NCI-H1694 treated with DMSO at 0.1 percent for 48 hours (cell line): ENCODE measurements at regions not wholly inside any gene's neighbourhood (a gene's known extent, or its start where the extent isn't known, plus 50 kb on each side); places are given as distances from the start of the nearest gene placed in this dataset.

Experiments used
- DNase-seq: peaks from one replicate; lab custom pipeline; 2025; lab: John Stamatoyannopoulos, UW

GRCh38 chr4:38601244-38601915, 62.6 kb upstream of the KLF3 start:
- no peak for DNase-seq

GRCh38 chr4:38601916-38602291, 62.1 kb upstream of the KLF3 start:
- DNase-seq: no peak

- no peak for DNase-seq
These were observed 60.3 kb upstream of the KLF3 start for GRCh38 chr4:38603652-38604051.

DNA sequence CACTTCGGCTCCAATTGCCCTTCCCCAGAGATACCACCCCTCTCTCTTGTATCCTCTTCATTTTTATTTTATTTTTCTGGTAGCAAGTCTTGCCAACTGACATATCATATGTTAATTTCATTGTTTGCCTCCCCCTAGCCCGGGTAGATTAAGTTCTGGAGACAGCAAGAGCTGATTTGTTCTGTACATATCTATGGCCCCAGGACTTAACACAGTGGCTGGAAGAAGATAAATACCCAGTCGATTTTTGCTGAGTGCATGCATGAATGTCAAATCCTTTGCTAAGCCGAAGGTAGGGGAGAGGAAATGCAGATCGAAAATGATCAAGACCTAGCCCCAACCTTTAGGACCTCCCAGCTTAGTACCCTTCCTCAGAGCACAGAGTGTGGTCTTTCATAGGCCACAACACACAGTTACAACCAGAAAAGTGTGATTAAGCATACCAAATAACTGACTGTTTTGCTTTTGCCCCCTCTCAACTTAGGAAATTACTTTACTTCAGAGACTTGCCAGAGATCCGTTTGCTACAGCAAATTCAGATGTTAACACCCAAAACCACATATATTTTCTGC, 58.7 kb upstream of the KLF3 start:
- DNase-seq: no peak

- no peak for DNase-seq
These were observed 58.0 kb upstream of the KLF3 start for GRCh38 chr4:38605753-38606586.

GRCh38 chr4:38606587-38606905, 57.5 kb upstream of the KLF3 start:
- no peak for DNase-seq

- no peak for DNase-seq
These were observed 54.4 kb upstream of the KLF3 start for GRCh38 chr4:38609614-38610013.

DNA sequence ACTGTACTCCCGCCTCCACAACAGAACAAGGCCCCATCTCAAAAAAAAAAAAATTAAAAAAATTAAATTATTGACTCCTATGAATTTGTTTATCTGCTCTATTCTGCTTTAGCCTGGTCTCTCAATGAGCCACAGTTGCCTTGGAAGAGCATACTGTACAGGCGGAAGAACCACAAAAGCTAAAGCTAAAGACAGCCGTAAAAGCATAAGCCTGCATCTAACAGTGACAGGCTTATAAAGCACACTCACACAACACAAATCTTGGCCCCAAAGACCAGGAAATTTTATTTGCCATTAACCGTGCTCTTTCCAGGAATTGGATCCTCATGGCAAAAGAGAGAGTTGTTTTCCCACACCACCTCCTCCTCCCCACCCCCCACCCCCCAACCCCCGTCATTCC, 53.5 kb upstream of the KLF3 start:
- DNase-seq: no peak

- no peak for DNase-seq
These were observed 53.0 kb upstream of the KLF3 start for GRCh38 chr4:38610966-38611431.

GRCh38 chr4:38611676-38612075, 52.3 kb upstream of the KLF3 start:
- no peak for DNase-seq

DNA sequence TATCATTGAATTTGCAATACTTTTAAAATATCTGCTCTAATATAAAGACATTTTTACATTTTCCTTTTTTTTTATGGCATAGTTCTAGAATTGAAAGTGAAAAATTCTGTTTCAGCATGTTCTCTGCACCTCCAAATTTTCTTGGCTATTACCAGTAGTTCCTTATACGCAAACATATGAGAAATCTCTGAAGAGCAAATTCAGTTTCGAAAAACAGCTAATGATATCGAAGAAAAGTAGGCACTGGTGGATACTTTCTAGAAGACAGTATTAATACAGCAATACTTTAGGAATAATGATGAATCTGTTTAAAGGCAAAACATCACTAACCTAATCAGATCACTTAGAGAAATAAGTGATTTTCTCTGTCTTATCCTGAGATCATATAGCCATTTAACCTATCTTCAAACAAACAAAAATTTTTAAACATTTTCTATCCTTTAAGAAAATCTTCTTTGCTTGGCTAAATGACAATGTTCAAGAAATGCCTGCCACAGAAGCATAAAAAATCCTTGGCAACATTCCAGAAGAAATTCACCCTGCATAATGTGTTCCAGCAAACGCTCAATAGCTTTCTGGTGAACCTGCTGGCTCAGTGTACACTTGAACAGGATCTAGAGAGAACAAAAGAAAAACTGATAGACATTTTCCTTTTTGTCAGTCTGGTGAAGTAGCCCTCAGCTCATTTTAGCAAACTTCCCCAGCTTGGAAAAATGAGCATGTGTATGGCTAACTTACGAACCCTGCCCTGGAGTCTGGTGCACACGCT, 51.2 kb upstream of the KLF3 start:
- DNase-seq: no peak
